Activated CD8-positive, alpha-beta memory T cell treated with anti-CD3 and anti-CD28 coated beads, Interleukin-2, amount 50 U/mL, for 24 hours (primary cell): ENCODE measurements at regions not wholly inside any gene's neighbourhood (a gene's known extent, or its start where the extent isn't known, plus 50 kb on each side); places are given as distances from the start of the nearest gene placed in this dataset.

Experiments
- DNase-seq: peaks from one replicate; pipeline ENCODE4 v3.0.0-alpha.2; 2020; ENCODE audit errors: extremely low read depth

DNA sequence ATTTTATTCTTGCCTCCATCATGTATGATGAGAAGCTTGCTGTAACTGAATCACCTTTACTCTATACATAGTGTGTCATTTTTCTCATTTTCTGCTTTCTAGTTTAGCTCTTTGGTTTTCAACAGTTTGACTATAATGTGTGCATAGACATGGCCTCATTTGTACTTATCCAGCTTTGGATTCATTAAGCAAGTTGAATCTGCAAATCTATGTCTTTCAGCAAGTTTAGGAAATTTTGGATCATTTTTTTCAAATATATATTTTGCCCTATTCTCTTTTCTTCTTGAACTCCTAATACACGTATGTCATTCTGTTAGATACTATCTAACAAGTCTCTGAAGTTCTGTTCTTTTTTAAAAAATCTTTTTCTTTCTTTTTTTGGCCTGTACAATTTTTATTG, 57.8 kb downstream of the PRLHR start:
- no peak for DNase-seq

- DNase-seq = no peak
These were observed 61.3 kb downstream of the PRLHR start for GRCh38 chr10:118534136-118534535.

DNA sequence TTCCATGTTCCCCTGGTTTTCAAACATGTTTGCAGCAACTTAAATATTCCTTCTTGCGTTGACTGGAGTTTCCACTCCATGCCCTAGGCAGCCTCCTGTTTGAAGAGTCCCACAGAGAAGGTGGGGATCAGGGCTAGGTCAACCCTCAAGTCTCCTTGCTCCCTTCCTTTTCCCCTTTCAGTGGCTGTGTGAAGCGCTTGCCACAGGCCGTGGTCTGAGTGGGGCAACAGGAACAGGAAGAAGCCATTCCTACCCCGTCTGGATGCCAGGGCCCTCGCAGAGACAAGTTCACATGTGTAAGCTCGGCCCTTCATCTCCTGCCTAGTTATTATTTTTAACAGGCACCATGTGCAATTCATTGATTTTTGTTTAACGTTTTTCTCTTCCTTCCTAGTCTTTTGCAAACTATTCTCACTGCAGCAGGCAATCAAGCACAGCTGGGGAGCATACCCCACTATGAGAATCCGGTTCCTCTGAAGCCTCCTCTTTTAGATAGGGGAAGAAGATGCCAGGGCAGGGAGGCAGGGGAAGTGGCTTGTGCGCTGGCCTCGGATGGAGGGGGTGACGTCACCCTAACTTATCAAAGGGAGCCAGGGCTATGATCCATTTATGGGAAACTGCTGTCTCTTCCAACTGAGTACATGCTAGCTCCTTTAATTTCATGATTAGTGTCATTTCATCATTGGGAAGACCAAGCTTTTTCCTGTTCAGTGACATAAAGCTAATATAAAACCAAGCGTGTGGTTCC, 64.2 kb downstream of the PRLHR start:
- DNase-seq = no peak

- no peak for DNase-seq
These were observed 67.0 kb downstream of the PRLHR start for GRCh38 chr10:118528426-118528825.

DNA sequence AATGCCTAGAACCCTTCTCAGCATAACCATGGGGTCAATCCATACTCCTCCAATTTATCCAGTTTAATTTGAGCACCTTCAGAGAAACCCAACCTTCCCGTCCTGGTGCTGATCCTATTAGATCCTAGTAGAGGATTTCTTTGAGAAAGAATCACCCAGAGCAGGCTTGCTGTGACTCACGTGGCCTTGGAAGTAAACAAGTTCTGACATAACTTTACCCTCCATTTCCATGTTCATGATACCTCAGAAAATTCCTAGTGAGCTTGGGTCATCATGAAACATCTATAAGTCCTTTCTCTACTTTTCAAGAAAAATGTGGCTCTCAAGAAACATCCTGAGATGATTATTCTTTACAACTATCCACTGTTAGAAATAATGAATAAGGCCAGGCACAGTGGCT, 71.7 kb downstream of the PRLHR start:
- no peak for DNase-seq

DNA sequence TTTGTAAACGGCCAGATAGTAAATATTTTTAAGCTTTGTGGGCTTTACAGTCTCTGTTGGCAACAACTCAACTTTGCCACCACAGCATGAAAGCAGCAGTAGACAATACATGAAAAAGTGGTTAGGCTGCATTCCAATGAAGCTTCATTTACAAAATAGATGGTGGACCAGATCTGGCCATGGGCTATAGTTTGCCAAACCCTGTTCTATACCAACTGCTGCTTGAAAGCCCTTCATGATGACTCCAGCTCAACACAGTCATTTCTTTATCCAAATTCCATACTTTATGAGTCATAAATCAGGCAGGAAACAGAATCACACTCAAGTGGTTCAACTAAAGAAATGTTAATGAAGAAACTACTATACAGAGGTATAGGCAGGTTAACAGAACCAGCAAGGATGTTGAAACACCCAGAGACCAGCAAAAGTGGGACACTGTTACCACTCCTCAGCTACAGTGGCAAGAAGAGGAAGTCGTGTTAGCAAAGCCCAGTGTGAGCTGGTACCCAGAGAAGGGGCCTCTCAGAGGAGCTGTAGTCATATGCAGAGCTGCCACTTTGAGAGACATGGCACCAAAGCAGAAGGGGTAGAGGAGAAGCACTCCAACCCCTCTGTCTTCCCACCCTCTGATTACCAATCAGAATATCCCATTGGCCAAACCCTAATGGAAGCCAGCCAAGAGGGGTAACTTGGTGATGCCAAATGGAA, 72.5 kb downstream of the PRLHR start:
- DNase-seq = no peak

DNA sequence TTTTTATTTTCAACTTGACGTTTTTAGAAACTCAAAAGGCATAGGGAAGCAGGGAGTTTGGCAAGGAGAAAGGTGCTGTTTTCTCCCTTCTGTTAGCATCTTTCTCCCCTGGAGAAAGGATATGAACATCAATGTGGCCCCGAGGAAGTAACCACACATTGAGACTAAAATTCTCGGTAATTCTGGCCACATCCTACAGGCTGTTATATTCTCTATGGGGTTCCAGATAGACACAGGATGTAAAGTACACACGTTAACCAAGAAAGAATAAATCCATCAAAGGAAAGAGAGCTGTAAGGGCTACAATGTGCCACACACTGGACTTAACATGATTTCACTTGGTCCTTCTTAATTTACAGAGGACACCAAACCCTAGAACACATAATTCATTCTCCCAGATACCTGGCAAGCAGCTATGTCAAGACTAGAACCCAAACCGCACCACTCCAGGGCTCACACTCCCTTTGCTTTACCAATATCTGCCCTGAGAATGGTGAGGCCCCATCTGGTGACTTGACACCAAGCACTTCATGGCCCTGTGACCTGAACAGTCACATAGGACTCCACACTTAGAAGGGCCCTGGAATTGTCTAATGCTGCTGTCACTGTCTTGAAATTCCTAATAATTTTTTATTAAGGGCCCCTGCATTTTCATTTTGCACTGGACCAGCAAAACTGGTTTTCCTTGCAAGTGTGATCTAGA, 73.9 kb downstream of the PRLHR start:
- no peak for DNase-seq

GRCh38 chr10:118520116-118520742, 75.2 kb downstream of the PRLHR start:
- DNase-seq = no peak

GRCh38 chr10:118518095-118518494, 77.4 kb downstream of the PRLHR start:
- no peak for DNase-seq

DNA sequence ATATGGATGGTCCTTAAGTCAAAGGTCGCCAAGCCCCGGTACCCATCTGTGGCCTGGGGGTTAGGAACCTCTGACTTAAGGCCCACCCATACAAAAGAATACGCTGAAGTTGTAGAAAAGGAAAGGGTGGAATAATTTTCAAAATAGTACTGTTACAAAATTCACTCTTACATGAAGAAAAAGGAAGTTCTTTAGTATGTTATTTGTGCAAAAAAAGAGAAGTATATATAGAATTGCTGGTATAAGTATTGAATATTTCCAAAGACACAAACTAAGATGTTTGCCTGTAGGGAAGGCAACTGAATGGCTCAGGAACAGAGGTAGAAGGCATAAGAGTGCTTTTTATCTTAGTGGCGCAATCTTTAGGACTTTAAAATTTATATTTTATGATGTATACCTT, 78.7 kb downstream of the PRLHR start:
- no peak for DNase-seq

DNA sequence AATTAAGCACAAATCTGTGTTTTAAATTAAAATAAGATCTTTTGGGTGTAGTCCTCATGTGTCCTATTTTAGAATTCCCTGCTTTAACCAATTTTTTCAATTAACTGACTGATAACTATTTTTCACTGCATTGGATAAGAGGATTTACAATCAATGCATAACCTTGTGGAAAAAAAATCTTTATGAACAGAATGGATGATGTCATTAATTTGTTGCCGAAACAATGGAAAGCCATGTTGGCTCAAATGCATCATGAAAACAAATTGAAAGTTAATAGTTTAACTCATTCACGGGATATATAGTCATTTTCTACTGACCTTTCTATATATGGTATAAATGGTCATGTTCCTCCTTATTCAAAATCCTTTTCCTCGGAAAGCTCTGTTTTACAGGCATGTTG, 82.3 kb downstream of the PRLHR start:
- DNase-seq = no peak

DNA sequence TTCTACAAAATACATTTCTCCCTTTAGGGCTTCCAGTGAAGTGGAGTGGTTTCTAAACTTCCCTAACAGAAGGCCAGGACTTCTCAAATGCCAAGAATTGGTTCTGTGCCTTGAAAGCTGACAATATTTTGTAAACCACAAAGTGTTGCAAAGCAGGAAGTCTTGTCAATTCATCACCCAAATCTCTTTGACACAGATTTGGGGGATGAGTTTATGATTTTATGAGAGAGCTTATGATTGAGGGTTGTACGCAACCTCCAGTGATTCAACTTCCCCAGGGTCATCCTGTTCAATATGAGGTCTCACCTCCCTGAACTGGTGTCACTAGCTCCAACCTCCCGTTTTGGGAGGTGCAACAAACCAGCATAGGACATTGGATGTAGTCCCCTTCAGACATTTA, 83.7 kb downstream of the PRLHR start:
- no peak for DNase-seq

DNA sequence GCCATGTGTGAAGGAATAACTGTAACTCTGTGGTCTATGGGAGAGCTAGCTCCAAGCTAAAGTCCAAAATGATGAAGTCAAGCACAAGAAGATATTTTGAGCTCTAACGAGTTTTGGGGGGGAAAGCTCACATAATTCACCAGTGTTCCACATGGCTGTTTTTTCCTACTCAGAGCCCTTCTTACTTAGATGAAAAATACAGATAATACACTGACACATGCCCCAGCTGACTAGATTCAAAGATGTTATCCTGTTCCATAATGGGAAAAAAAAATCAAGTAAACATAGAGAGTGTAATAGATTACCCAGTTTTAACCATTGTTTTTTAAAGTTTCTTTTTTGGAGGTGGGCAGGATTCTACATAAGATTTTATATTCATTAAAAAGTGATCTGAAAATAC, 86.6 kb downstream of the PRLHR start:
- no peak for DNase-seq

- no peak for DNase-seq
These were observed 87.1 kb downstream of the PRLHR start for GRCh38 chr10:118508355-118508754.

- DNase-seq = no peak
These were observed 88.5 kb downstream of the PRLHR start for GRCh38 chr10:118506671-118507590.

- no peak for DNase-seq
These were observed 90.1 kb downstream of the PRLHR start for GRCh38 chr10:118505363-118505762.

DNA sequence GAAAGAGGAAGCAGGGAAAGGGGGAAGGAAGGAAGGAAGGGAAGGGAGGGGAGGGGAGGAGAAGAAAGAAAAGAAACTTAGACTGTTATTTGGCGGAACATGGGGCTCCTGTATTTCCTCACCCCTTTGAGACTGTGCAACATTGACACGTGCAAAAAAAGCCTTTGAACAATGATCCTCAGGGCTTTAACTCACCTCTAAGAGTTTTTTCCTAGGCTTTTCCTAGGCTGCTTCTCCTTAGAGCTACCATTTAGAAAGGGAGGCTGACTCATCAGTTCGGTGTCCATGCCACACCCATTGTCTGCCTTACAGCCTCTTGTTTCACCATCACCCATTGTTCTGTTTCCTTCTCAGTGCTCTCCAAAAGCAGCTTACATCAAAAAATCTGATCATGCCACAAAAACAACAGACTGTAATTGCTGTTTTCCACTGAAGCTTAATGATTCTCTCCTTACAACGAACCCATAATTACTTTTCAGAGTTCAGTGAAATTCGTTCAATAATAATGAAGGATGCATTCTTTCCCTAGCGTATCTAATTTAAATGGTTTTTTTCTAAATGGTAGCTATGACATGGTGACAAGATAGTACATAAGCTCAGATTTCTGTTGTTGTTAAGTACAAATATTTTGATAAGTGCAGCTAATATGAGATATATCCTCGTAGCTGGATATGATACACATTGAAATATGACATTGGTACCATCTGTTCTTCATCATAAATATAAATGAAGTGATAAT, 90.8 kb downstream of the PRLHR start:
- DNase-seq = no peak

- no peak for DNase-seq
These were observed 91.4 kb downstream of the PRLHR start for GRCh38 chr10:118504044-118504443.

DNA sequence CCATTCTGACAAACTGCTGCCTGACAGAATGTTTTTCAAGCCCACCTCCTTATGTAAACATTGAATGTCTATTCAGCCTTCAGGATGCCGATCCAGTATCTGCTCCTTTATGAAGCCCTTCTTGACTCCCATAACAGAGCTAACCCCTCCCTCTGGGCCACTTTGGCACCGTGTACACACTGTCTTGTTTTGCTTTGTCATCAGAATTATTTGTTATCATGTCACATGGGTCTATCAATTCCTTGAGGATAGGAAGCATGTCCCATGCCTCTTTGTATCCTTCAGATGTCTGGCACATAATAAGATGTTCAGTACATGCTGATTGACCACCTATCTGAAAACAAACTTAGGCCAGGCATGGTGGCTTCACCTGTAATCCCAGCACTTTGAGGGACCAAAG, 92.3 kb downstream of the PRLHR start:
- no peak for DNase-seq

GRCh38 chr10:118501637-118502440, 93.6 kb downstream of the PRLHR start:
- no peak for DNase-seq
